HEK293T (cell line): ENCODE measurements at regions not wholly inside any gene's neighbourhood (a gene's known extent, or its start where the extent isn't known, plus 50 kb on each side); places are given as distances from the start of the nearest gene placed in this dataset.

ENCODE experiments used
- ARNT ChIP-seq: fragments of 450-650 bp; IDR thresholded peaks from 2 replicates; pipeline ENCODE4 v1.6.1; 2017; ENCODE audit warnings: mild to moderate bottlenecking
- BHLHE40 ChIP-seq: fragments of 450-650 bp; IDR thresholded peaks from 2 replicates; pipeline ENCODE4 v1.6.1; 2016; ENCODE audit warnings: mild to moderate bottlenecking, moderate library complexity, borderline replicate concordance
- CTBP1 ChIP-seq: fragments of 450-650 bp; IDR thresholded peaks from 2 replicates; pipeline ENCODE4 v1.6.1; 2016; ENCODE audit warnings: borderline replicate concordance
- FOXA1 ChIP-seq: fragments of 450-650 bp; IDR thresholded peaks from 2 replicates; pipeline ENCODE4 v1.6.1; 2016; ENCODE audit warnings: mild to moderate bottlenecking
- FOXK2 ChIP-seq: fragments of 450-650 bp; IDR thresholded peaks from 2 replicates; pipeline ENCODE4 v1.6.1; 2016; ENCODE audit warnings: mild to moderate bottlenecking
- FOXM1 ChIP-seq: fragments of 450-650 bp; IDR thresholded peaks from 2 replicates; pipeline ENCODE4 v1.6.1; 2017; ENCODE audit warnings: mild to moderate bottlenecking, borderline replicate concordance
- SP1 ChIP-seq: fragments of 450-650 bp; IDR thresholded peaks from 2 replicates; pipeline ENCODE4 v1.6.1; 2017
- SUZ12 ChIP-seq: fragments of 450-650 bp; IDR thresholded peaks from 2 replicates; pipeline ENCODE4 v1.6.1; 2016; ENCODE audit warnings: mild to moderate bottlenecking
- TARDBP ChIP-seq: fragments of 450-650 bp; IDR thresholded peaks from 2 replicates; pipeline ENCODE4 v1.6.1; 2016
- ZNF384 ChIP-seq: fragments of 450-650 bp; IDR thresholded peaks from 2 replicates; pipeline ENCODE4 v1.6.1; 2016
- TF ChIP-seq, protein P1 (sequence below): fragments of 450-650 bp; IDR thresholded peaks from 2 replicates; pipeline ENCODE4 v1.6.1; 2016

DNA sequence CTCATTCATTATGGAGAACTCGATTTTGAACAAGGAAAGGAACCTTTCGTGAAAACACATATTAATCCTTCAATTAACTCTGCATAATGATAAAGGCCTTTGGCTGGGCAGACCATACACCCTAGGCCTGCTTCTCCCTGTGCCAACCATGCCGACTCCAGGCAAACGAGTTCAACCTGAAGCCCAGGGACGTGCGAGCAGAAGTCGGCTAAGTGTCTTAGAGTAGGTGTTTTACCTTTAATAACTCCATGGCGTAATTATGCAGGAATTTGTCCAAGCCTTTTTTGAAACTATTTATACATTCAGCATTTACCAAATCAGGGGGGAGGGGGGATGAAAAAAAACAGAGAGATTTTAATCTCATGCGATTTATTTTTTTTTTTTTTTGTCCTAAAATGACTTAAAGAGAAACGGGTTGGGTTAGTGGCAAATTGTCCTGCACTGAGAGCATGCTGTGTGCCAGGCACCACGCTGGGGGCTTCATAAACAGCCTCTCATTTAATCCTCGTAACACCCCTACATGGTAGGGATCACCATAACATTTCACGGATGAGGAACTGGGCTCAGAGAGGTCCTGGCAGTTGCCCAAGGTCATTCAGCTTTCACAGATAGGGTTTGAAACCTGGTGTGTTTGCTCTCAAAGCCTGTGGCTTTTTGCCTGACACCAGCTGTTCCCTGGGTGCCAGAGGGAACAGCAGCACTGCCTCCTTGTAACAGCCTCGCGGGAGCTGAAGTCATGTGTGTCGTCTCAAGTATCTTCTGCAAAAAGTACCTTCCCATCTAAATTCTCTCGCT, 423.9 kb downstream of the MN1 start:
- no peak for TF ChIP-seq ARNT
- TF ChIP-seq BHLHE40 = no peak
- TF ChIP-seq SUZ12 = no peak
- no peak for TF ChIP-seq SP1
- no peak for TF ChIP-seq FOXA1
- no peak for TF ChIP-seq TARDBP
- TF ChIP-seq CTBP1 = no peak
- TF ChIP-seq, protein P1, sequence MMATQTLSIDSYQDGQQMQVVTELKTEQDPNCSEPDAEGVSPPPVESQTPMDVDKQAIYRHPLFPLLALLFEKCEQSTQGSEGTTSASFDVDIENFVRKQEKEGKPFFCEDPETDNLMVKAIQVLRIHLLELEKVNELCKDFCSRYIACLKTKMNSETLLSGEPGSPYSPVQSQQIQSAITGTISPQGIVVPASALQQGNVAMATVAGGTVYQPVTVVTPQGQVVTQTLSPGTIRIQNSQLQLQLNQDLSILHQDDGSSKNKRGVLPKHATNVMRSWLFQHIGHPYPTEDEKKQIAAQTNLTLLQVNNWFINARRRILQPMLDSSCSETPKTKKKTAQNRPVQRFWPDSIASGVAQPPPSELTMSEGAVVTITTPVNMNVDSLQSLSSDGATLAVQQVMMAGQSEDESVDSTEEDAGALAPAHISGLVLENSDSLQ = no peak
- TF ChIP-seq ZNF384 = no peak
- no peak for TF ChIP-seq FOXK2
- TF ChIP-seq FOXM1 = no peak
